ENCODE measurements at regions not wholly inside any gene's neighbourhood (a gene's known extent, or its start where the extent isn't known, plus 50 kb on each side); places are given as distances from the start of the nearest gene placed in this dataset.
"Not testable (repeated sequence)": the region's sequence is repeated elsewhere in the genome, so short reads cannot be mapped to it uniquely, and the experiment has no call there.

DNA sequence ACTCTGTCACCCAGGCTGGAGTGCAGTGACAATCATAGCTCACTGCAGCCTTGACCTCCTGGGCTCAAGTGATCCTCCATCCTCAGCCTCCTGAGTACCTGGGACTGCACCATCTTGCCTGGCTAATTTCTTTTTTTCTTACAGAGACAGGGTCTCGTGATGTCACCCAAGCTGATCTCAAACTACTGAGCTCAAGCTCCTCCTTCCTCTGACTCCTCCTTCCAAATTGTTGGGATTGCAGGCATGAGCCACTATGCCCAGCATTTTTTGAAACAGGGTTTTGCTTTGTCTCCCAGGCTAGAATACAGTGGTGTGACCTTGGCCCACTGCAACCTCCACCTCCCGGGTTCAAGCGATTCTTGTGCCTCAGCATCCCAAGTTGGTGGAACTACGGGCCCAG lies 358.3 kb upstream of the MTNR1B start:
- Histone ChIP-seq H3K4me3 (ENCODE audit: insufficient read depth, low read length, poor library complexity, severe bottlenecking) (no peak overlapping the region), H3K27me3 (ENCODE audit: low read length) (no peaks in the 10 kb centered on the region), H3F3A (ENCODE audit: insufficient read depth) (no peaks in the 10 kb centered on the region), H3K36me3 (ENCODE audit: low read length) (no peaks in the 10 kb centered on the region), H3K79me2 (ENCODE audit: insufficient read depth, low read length) (no peaks in the 10 kb centered on the region), H3K9me2 (replicated peaks; ENCODE audit: insufficient read depth, low read length) (no peaks in the 10 kb centered on the region), H3K9ac (ENCODE audit: low read length) (no peak overlapping the region), H3K4me2 (ENCODE audit: low read depth, low read length, poor library complexity, severe bottlenecking) (no peak overlapping the region), H3K9me3 (ENCODE audit: insufficient read depth, low read length) (no peaks in the 10 kb centered on the region), H3K27ac (ENCODE audit: low read depth, low read length) (no peak overlapping the region), H2AFZ (ENCODE audit: low read depth, low read length, severe bottlenecking) (no peak overlapping the region), H4K20me1 (ENCODE audit: low read depth, low read length) (no peaks in the 10 kb centered on the region)
- TF ChIP-seq EZH2phosphoT487 (conservative IDR thresholded peaks at IDR 0.05; ENCODE audit: low read length), result no peak
- TF ChIP-seq, protein P1, sequence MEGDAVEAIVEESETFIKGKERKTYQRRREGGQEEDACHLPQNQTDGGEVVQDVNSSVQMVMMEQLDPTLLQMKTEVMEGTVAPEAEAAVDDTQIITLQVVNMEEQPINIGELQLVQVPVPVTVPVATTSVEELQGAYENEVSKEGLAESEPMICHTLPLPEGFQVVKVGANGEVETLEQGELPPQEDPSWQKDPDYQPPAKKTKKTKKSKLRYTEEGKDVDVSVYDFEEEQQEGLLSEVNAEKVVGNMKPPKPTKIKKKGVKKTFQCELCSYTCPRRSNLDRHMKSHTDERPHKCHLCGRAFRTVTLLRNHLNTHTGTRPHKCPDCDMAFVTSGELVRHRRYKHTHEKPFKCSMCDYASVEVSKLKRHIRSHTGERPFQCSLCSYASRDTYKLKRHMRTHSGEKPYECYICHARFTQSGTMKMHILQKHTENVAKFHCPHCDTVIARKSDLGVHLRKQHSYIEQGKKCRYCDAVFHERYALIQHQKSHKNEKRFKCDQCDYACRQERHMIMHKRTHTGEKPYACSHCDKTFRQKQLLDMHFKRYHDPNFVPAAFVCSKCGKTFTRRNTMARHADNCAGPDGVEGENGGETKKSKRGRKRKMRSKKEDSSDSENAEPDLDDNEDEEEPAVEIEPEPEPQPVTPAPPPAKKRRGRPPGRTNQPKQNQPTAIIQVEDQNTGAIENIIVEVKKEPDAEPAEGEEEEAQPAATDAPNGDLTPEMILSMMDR (IDR thresholded peaks at IDR 0.05; ENCODE audit: insufficient read depth, low read length, poor library complexity, severe bottlenecking), result no peak

DNA sequence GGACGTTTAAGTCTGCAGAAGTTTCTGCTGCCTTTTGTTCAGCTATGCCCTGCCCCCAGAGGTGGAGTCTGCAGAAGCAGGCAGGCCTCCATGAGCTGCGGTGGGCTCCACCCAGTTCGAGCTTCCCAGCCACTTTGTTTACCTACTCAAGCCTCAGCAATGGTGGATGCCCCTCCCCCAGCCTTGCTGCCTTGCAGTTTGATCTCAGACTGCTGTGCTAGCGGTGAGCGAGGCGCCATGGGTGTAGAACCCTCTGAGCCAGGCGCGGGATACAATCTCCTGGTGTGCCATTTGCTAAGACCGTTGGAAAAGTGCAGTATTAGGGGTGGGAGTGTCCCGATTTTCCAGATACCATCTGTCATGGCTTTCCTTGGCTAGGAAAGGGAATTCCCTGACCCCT lies 351.4 kb upstream of the MTNR1B start:
- H2AFZ ChIP-seq (ENCODE audit: low read depth, low read length, severe bottlenecking); H3K9me2 ChIP-seq (replicated peaks; ENCODE audit: insufficient read depth, low read length); H3K9ac ChIP-seq (ENCODE audit: low read length); H3F3A ChIP-seq (ENCODE audit: insufficient read depth); H3K27me3 ChIP-seq (ENCODE audit: low read length); H3K79me2 ChIP-seq (ENCODE audit: insufficient read depth, low read length); H3K36me3 ChIP-seq (ENCODE audit: low read length); H3K4me2 ChIP-seq (ENCODE audit: low read depth, low read length, poor library complexity, severe bottlenecking); H4K20me1 ChIP-seq (ENCODE audit: low read depth, low read length); H3K27ac ChIP-seq (ENCODE audit: low read depth, low read length); H3K4me3 ChIP-seq (ENCODE audit: insufficient read depth, low read length, poor library complexity, severe bottlenecking); H3K9me3 ChIP-seq (ENCODE audit: insufficient read depth, low read length): not testable (repeated sequence)

DNA sequence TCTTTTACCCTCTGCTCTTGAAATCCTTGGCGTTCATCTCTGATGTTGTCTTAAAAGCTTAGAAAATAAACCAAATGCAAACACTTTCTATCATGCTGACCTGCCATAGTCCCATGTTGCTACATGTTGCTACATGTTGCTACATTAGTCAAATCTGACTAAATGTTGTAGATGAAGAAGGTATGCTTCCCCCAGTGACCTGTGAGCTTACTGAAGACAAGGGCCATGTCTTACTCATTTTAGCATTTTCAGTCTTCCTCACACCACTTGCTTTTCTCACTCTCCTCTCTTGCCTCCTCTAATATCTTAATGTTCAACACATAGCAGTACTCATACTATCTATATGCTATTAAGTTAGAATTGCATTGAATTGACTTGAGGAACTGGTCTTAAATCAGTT lies 346.4 kb upstream of the MTNR1B start:
- no peak overlapping the region for H3K27ac ChIP-seq (ENCODE audit: low read depth, low read length)
- H3K79me2 ChIP-seq (ENCODE audit: insufficient read depth, low read length), result no peaks in the 10 kb centered on the region
- H3K4me2 ChIP-seq (ENCODE audit: low read depth, low read length, poor library complexity, severe bottlenecking), result no peak overlapping the region
- no peaks in the 10 kb centered on the region for H3K9me2 ChIP-seq (replicated peaks; ENCODE audit: insufficient read depth, low read length)
- H3K4me3 ChIP-seq (ENCODE audit: insufficient read depth, low read length, poor library complexity, severe bottlenecking), result no peak overlapping the region
- TF ChIP-seq, protein P1 (IDR thresholded peaks at IDR 0.05; ENCODE audit: insufficient read depth, low read length, poor library complexity, severe bottlenecking), result no peak
- no peak for TF ChIP-seq EZH2phosphoT487 (conservative IDR thresholded peaks at IDR 0.05; ENCODE audit: low read length)
- no peaks in the 10 kb centered on the region for H3F3A ChIP-seq (ENCODE audit: insufficient read depth)
- no peaks in the 10 kb centered on the region for H3K9me3 ChIP-seq (ENCODE audit: insufficient read depth, low read length)
- no peaks in the 10 kb centered on the region for H3K27me3 ChIP-seq (ENCODE audit: low read length)
- H4K20me1 ChIP-seq (ENCODE audit: low read depth, low read length), result no peaks in the 10 kb centered on the region
- no peak overlapping the region for H3K9ac ChIP-seq (ENCODE audit: low read length)
- no peaks in the 10 kb centered on the region for H3K36me3 ChIP-seq (ENCODE audit: low read length)
- no peak overlapping the region for H2AFZ ChIP-seq (ENCODE audit: low read depth, low read length, severe bottlenecking)

DNA sequence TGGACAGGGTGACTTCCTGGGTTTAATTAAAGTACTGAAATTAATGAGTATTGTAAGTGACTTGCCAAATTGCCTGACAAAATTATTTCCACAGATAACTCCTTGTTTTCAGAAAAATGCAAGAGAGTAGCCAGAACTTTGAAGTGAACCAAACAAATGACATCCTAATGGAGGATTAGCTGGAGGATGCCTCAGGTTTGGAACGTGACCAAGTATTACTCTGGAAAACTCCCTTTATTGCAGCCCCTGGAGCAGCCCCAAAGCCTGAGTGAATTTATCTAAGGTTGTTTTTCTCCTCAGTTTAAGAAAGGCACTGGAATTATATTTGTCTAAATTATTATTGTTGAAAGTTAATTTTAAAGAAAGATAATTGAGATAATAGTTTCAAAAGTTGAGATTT lies 343.6 kb upstream of the MTNR1B start:
- Histone ChIP-seq H3K9me2 (replicated peaks; ENCODE audit: insufficient read depth, low read length) (no peaks in the 10 kb centered on the region), H3K27ac (ENCODE audit: low read depth, low read length) (no peak overlapping the region), H3K79me2 (ENCODE audit: insufficient read depth, low read length) (no peaks in the 10 kb centered on the region), H2AFZ (ENCODE audit: low read depth, low read length, severe bottlenecking) (no peak overlapping the region), H3K9me3 (ENCODE audit: insufficient read depth, low read length) (no peaks in the 10 kb centered on the region), H4K20me1 (ENCODE audit: low read depth, low read length) (no peaks in the 10 kb centered on the region), H3K4me3 (ENCODE audit: insufficient read depth, low read length, poor library complexity, severe bottlenecking) (no peak overlapping the region), H3K27me3 (ENCODE audit: low read length) (no peaks in the 10 kb centered on the region), H3K4me2 (ENCODE audit: low read depth, low read length, poor library complexity, severe bottlenecking) (no peak overlapping the region), H3K9ac (ENCODE audit: low read length) (no peak overlapping the region), H3F3A (ENCODE audit: insufficient read depth) (no peaks in the 10 kb centered on the region), H3K36me3 (ENCODE audit: low read length) (no peaks in the 10 kb centered on the region)
- TF ChIP-seq, protein P1 (IDR thresholded peaks at IDR 0.05; ENCODE audit: insufficient read depth, low read length, poor library complexity, severe bottlenecking), result no peak
- no peak for TF ChIP-seq EZH2phosphoT487 (conservative IDR thresholded peaks at IDR 0.05; ENCODE audit: low read length)

All from SU-DHL-6 (cell line).